K562 (cell line): ENCODE measurements at regions not wholly inside any gene's neighbourhood (a gene's known extent, or its start where the extent isn't known, plus 50 kb on each side); places are given as distances from the start of the nearest gene placed in this dataset.

Experiments used
- BRCA1 ChIP-seq, 2 experiments: fragments of 450-650 bp in 1 of 2; sonication (generic) in 1 of 2; formaldehyde crosslinking in 1 of 2; IDR thresholded peaks; 2 replicates each; pipeline versions ENCODE4 v1.5.0 to v1.6.1; 2017 to 2020; ENCODE audit warnings: mild to moderate bottlenecking in 1 of 2, missing genetic modification reagents in 1 of 2
- NFIC ChIP-seq: fragments of 450-650 bp; IDR thresholded peaks from 2 replicates; pipeline ENCODE4 v1.6.1; 2017; ENCODE audit warnings: mild to moderate bottlenecking, inconsistent platforms
- NR4A1 ChIP-seq, 2 experiments: fragments of 250-450 bp in 1 of 2; fragments of 450-650 bp in 1 of 2; sonication (Bioruptor Pico) in 1 of 2; IDR thresholded peaks; 2 replicates each; pipeline versions ENCODE4 v1.4.0 to v1.6.1; 2016 to 2020; ENCODE audit warnings: mild to moderate bottlenecking in 2 of 2, missing compliant biosample characterization in 1 of 2, missing genetic modification characterization in 1 of 2, moderate library complexity in 1 of 2
- SIN3A ChIP-seq, 2 experiments: fragments of 150-350 bp in 1 of 2; IDR thresholded peaks; 2 replicates each; pipeline ENCODE4 v1.6.1; 2011 to 2016; ENCODE audit warnings: borderline replicate concordance in 2 of 2, low read depth in 2 of 2, low read length in 2 of 2, mild to moderate bottlenecking in 2 of 2, moderate library complexity in 2 of 2; ENCODE audit not compliant: control insufficient read depth in 1 of 2
- ZNF133 ChIP-seq: fragments of 250-450 bp; sonication (Bioruptor Pico); IDR thresholded peaks from 2 replicates; pipeline ENCODE4 v1.4.0; 2020; ENCODE audit warnings: mild to moderate bottlenecking

DNA sequence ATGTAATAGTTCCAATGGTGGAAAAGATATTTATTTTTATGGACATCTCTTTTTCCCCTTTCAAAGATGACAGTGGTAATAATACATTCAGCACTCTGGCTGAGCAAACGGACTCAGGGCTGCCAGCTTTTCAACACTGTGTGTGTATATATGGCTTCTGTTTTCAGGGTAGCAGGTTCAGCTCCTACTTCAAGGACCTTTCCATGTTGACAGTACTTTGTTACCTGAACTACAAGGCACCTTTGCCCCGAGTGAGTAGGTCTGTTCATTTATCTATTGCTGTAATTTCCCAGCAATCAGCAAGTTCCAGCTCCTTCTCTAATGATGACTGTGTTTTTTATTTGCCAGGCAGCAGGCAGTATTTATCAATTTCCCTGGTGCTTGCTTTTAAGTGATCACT lies 387.4 kb upstream of the KIF2A start:
- no peak for TF ChIP-seq NFIC
- no peak for TF ChIP-seq BRCA1 (IDR thresholded peaks at IDR 0.05)
- TF ChIP-seq BRCA1 (CRISPR knock-in tag; IDR thresholded peaks at IDR 0.05), result no peak
- TF ChIP-seq NR4A1 (CRISPR knock-in tag; IDR thresholded peaks at IDR 0.05), result no peak
- no peak for TF ChIP-seq NR4A1 (tag; IDR thresholded peaks at IDR 0.05)
- no peak for TF ChIP-seq ZNF133 (CRISPR knock-in tag)
- TF ChIP-seq SIN3A (IDR thresholded peaks at IDR 0.05; ENCODE audit: borderline replicate concordance in 2 of 2, control insufficient read depth in 1 of 2, low read depth in 2 of 2, low read length in 2 of 2), result no peak
